Lower leg skin (tissue), 4 donors: ENCODE measurements at regions not wholly inside any gene's neighbourhood (a gene's known extent, or its start where the extent isn't known, plus 50 kb on each side); places are given as distances from the start of the nearest gene placed in this dataset.

Experiments
- DNase-seq, 2 donors: peaks; one replicate each; pipeline ENCODE4 v3.0.0-alpha.2; 2019; ENCODE audit warnings: low spot score in 2 of 2
- H3K4me3 ChIP-seq: fragments of 200-600 bp; sonication (generic); 2 replicates; pipeline ENCODE4 v1.5.1; 2017; ENCODE audit warnings: mild to moderate bottlenecking, low read depth; ENCODE audit not compliant: poor library complexity, severe bottlenecking
- CTCF ChIP-seq, 3 donors: fragments of 450-650 bp; IDR thresholded peaks; one replicate each; pipeline ENCODE4 v1.5.1; 2016; ENCODE audit warnings: antibody characterized with exemption in 3 of 3, mild to moderate bottlenecking in 3 of 3, moderate library complexity in 2 of 3
- POLR2A ChIP-seq, 2 donors: fragments of 450-650 bp; IDR thresholded peaks; one replicate each; pipeline ENCODE4 v1.6.1; 2016 to 2017; ENCODE audit warnings: antibody characterized with exemption in 2 of 2, mild to moderate bottlenecking in 1 of 2, moderate library complexity in 1 of 2
- WGBS, 2 donors: methylation state at CpG; one replicate each; pipeline ENCODE4 v1.1.5; 2018; 5-methylcytosine and 5-hydroxymethylcytosine counted together
- intact Hi-C: fragments of 100-400 bp; cut with DNase I; formaldehyde crosslinking; loops from one replicate; pipeline ENCODE4 v1.15.0; 2023; ENCODE audit warnings: low total_unique reads

- WGBS, 2 donors: 32 to 34% methylated on average over 3 of the region's 3 CpGs
- no peak for DNase-seq
- intact Hi-C loops: loop anchor here (5.0 kb wide), 1 partner anchor 76 kb away; no protein-coding TSS in a partner anchor
- H3K4me3 ChIP-seq: no peak overlapping the region
- TF ChIP-seq POLR2A (IDR thresholded peaks at IDR 0.05) (no peak), CTCF (IDR thresholded peaks at IDR 0.05) (no peak)
Observed at GRCh38 chr2:13110825-13111224, 394.1 kb downstream of the TRIB2 start.

DNA sequence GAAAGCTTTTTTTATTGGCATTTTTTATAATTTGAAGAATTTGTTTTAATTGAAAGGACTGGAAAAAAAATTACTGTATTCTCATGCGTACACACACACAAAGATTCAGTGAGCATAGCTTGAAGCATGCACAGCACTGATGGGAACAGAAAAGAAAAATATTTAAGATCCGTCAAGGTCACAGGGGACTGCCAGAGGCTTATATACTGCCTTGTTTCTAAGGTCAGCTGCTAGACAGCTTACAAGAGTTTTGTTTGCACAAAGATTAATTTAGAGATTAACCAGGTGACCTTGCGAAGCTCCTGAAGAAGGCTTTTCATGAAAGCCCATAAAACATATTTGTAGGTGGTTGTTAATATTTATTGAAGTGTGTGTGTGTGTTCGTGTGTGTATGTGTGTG lies 396.3 kb downstream of the TRIB2 start:
- H3K4me3 ChIP-seq: no peak overlapping the region
- DNase-seq: no peak
- intact Hi-C loops: loop anchor here (5.0 kb wide), 1 partner anchor 74 kb away; no protein-coding TSS in a partner anchor
- TF ChIP-seq POLR2A (IDR thresholded peaks at IDR 0.05) (no peak), CTCF (IDR thresholded peaks at IDR 0.05) (no peak)
- 81 to 82% methylated on average over 4 of the region's 4 CpGs for WGBS, 2 donors

GRCh38 chr2:13114391-13114790 lies 397.7 kb downstream of the TRIB2 start:
- no peak for DNase-seq
- no peak overlapping the region for H3K4me3 ChIP-seq
- intact Hi-C loops: loop anchor here (5.0 kb wide), 1 partner anchor 73 kb away; no protein-coding TSS in a partner anchor
- 6 to 14% methylated on average over 1 of the region's 1 CpG for WGBS, 2 donors
- TF ChIP-seq CTCF (IDR thresholded peaks at IDR 0.05) (no peak), POLR2A (IDR thresholded peaks at IDR 0.05) (no peak)

GRCh38 chr2:13115643-13116042 lies 398.9 kb downstream of the TRIB2 start:
- 12 to 20% methylated on average over 1 of the region's 1 CpG for WGBS, 2 donors
- no peak for DNase-seq
- TF ChIP-seq POLR2A (IDR thresholded peaks at IDR 0.05) (no peak), CTCF (IDR thresholded peaks at IDR 0.05) (no peak)
- H3K4me3 ChIP-seq: no peak overlapping the region
- intact Hi-C loops: no loop called here

GRCh38 chr2:13121096-13121495 lies 404.4 kb downstream of the TRIB2 start:
- intact Hi-C loops: no loop called here
- 90 to 92% methylated on average over 6 of the region's 6 CpGs for WGBS, 2 donors
- no peak for DNase-seq
- no peak for TF ChIP-seq POLR2A (IDR thresholded peaks at IDR 0.05)
- no peak for TF ChIP-seq CTCF (IDR thresholded peaks at IDR 0.05)
- H3K4me3 ChIP-seq: no peak overlapping the region

DNA sequence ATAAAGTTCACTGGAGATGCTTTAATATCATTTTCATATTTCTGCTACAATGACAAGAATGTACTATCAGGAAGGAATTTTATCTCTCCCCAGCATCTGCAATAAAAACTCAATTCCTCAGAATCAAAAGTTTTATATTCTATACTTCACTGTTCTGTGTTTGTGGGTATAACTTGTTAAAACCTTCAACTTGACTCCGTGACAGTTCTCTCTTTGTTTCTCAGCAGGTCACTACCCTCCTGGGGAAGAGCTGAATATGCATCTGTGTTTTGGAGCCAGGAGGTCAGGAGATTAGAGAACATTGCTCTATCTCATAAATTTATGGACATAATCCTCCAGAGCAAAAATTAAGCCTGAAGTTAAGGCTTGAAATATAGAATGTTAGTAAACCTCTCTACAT lies 411.4 kb downstream of the TRIB2 start:
- intact Hi-C loops: no loop called here
- TF ChIP-seq CTCF (IDR thresholded peaks at IDR 0.05) (no peak), POLR2A (IDR thresholded peaks at IDR 0.05) (no peak)
- DNase-seq: no peak
- 40 to 41% methylated on average over 1 of the region's 1 CpG for WGBS, 2 donors
- no peak overlapping the region for H3K4me3 ChIP-seq
